Ascending aorta (tissue), 2 donors: ENCODE measurements at regions not wholly inside any gene's neighbourhood (a gene's known extent, or its start where the extent isn't known, plus 50 kb on each side); places are given as distances from the start of the nearest gene placed in this dataset.

Experiments used
- DNase-seq, 2 donors: peaks; one replicate each; pipeline ENCODE4 v3.0.0-alpha.2; 2019; ENCODE audit warnings: low spot score in 2 of 2
- H3K27ac ChIP-seq, 2 donors: fragments of 200-600 bp; sonication (generic); one replicate each; pipeline ENCODE4 v1.5.1; 2016 to 2017; ENCODE audit warnings: mild to moderate bottlenecking in 1 of 2
- H3K27me3 ChIP-seq: fragments of 200-600 bp; sonication (generic); one replicate; pipeline ENCODE4 v1.5.1; 2017
- H3K36me3 ChIP-seq, 2 donors: fragments of 200-600 bp; sonication (generic); one replicate each; pipeline ENCODE4 v1.5.1; 2016
- H3K4me1 ChIP-seq, 2 donors: fragments of 200-600 bp; sonication (generic); one replicate each; pipeline ENCODE4 v1.5.1; 2016 to 2017; ENCODE audit warnings: mild to moderate bottlenecking in 1 of 2
- H3K4me3 ChIP-seq, 2 donors: fragments of 200-600 bp; sonication (generic); one replicate each; pipeline ENCODE4 v1.5.1; 2016 to 2017; ENCODE audit warnings: mild to moderate bottlenecking in 1 of 2
- H3K9me3 ChIP-seq, 2 donors: fragments of 200-600 bp; sonication (generic); one replicate each; pipeline ENCODE4 v1.5.1; 2016
- CTCF ChIP-seq, 3 experiments: fragments of 200-600 bp in 2 of 3; fragments of 450-650 bp in 1 of 3; sonication (generic) in 2 of 3; IDR thresholded peaks; one replicate each; pipeline ENCODE4 v1.5.1; 2016 to 2019; ENCODE audit warnings: antibody characterized with exemption in 3 of 3, mild to moderate bottlenecking in 1 of 3, moderate library complexity in 1 of 3
- intact Hi-C: fragments of 100-400 bp; cut with DNase I; formaldehyde crosslinking; loops from one replicate; pipeline ENCODE4 v1.15.1; 2023

GRCh38 chr10:29767968-29768367, 133.2 kb upstream of the SVIL start:
- H3K4me1 ChIP-seq, result no peaks in the 10 kb centered on the region
- H3K27me3 ChIP-seq, result no peaks in the 10 kb centered on the region
- DNase-seq, result no peak
- intact Hi-C loops, result no loop called here
- H3K36me3 ChIP-seq, result no peaks in the 10 kb centered on the region
- H3K4me3 ChIP-seq, result no peak overlapping the region
- H3K9me3 ChIP-seq, result no peaks in the 10 kb centered on the region
- no peak for TF ChIP-seq CTCF (IDR thresholded peaks at IDR 0.05)
- H3K27ac ChIP-seq, result no peak overlapping the region

GRCh38 chr10:29766753-29767152, 132.0 kb upstream of the SVIL start:
- Histone ChIP-seq H3K4me1 (no peaks in the 10 kb centered on the region), H3K9me3 (no peaks in the 10 kb centered on the region), H3K36me3 (no peaks in the 10 kb centered on the region), H3K4me3 (no peak overlapping the region), H3K27me3 (no peaks in the 10 kb centered on the region), H3K27ac (no peak overlapping the region)
- TF ChIP-seq CTCF (IDR thresholded peaks at IDR 0.05), result no peak
- intact Hi-C loops, result no loop called here
- no peak for DNase-seq

GRCh38 chr10:29765330-29765729, 130.6 kb upstream of the SVIL start:
- DNase-seq, result no peak
- Histone ChIP-seq H3K4me3 (no peak overlapping the region), H3K36me3 (no peaks in the 10 kb centered on the region), H3K4me1 (no peaks in the 10 kb centered on the region), H3K27me3 (no peaks in the 10 kb centered on the region), H3K27ac (no peak overlapping the region), H3K9me3 (no peaks in the 10 kb centered on the region)
- no peak for TF ChIP-seq CTCF (IDR thresholded peaks at IDR 0.05)
- intact Hi-C loops, result no loop called here

GRCh38 chr10:29763396-29763795, 128.6 kb upstream of the SVIL start:
- Histone ChIP-seq H3K4me3 (no peak overlapping the region), H3K36me3 (no peaks in the 10 kb centered on the region), H3K4me1 (no peaks in the 10 kb centered on the region), H3K27ac (no peak overlapping the region), H3K27me3 (no peaks in the 10 kb centered on the region), H3K9me3 (no peaks in the 10 kb centered on the region)
- no peak for TF ChIP-seq CTCF (IDR thresholded peaks at IDR 0.05)
- no peak for DNase-seq
- intact Hi-C loops, result no loop called here

- no peak for TF ChIP-seq CTCF (IDR thresholded peaks at IDR 0.05)
- H3K27ac ChIP-seq, result no peak overlapping the region
- H3K4me1 ChIP-seq, result no peaks in the 10 kb centered on the region
- H3K9me3 ChIP-seq, result no peaks in the 10 kb centered on the region
- H3K27me3 ChIP-seq, result no peaks in the 10 kb centered on the region
- no peaks in the 10 kb centered on the region for H3K36me3 ChIP-seq
- intact Hi-C loops, result no loop called here
- DNase-seq, result no peak
- H3K4me3 ChIP-seq, result no peak overlapping the region
These were observed 127.1 kb upstream of the SVIL start for GRCh38 chr10:29761916-29762315.

- H3K9me3 ChIP-seq, result no peaks in the 10 kb centered on the region
- H3K27me3 ChIP-seq, result no peaks in the 10 kb centered on the region
- no peak overlapping the region for H3K27ac ChIP-seq
- DNase-seq, result no peak
- no peak overlapping the region for H3K4me3 ChIP-seq
- intact Hi-C loops, result no loop called here
- no peaks in the 10 kb centered on the region for H3K36me3 ChIP-seq
- no peak for TF ChIP-seq CTCF (IDR thresholded peaks at IDR 0.05)
- H3K4me1 ChIP-seq, result no peaks in the 10 kb centered on the region
These were observed 125.5 kb upstream of the SVIL start for GRCh38 chr10:29760138-29760900.
